GM18868 (cell line): ENCODE measurements at regions not wholly inside any gene's neighbourhood (a gene's known extent, or its start where the extent isn't known, plus 50 kb on each side); places are given as distances from the start of the nearest gene placed in this dataset.
"Not testable (repeated sequence)": the region's sequence is repeated elsewhere in the genome, so short reads cannot be mapped to it uniquely, and the experiment has no call there.

Source experiments
- ATAC-seq: cut with Tn5 transposase; IDR thresholded peaks from one replicate; pipeline ENCODE4 v1.9.1; 2021; ENCODE audit warnings: mild to moderate bottlenecking, moderate library complexity; ENCODE audit not compliant: unreplicated experiment

DNA sequence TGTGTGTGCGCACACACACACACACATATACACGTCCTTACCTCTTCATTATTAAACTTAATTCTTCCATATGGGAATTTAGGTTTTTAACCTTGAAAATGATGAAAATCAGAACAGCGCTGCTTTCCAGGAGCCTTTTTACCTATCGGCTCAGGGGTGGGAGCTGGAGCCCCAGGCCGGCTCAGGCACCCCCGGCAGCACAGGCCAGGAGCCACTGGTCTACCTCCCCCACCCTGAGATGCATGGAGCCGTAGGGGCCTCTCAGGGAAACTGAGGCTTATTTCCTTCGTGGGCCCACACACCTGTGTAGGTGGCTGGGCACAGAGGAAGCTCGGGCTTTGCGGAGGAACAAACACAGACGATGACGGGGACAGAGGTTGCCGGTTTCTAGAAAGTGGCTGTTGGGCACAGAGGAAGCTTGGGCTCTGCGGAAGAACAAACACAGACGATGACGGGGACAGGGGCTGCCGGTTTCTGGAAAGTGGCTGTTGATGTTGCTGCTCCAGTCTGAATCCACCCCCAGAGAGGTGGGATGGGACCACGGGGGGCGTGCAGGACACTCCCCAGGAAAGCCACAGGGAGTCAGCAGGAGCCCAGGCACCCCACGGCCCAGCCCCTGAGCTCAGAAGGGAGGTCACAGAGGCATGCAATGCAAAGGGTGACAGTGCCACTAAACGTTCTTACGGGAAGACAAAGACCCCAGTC is 149.4 kb downstream of the BRD1 start:
- no peak for ATAC-seq

DNA sequence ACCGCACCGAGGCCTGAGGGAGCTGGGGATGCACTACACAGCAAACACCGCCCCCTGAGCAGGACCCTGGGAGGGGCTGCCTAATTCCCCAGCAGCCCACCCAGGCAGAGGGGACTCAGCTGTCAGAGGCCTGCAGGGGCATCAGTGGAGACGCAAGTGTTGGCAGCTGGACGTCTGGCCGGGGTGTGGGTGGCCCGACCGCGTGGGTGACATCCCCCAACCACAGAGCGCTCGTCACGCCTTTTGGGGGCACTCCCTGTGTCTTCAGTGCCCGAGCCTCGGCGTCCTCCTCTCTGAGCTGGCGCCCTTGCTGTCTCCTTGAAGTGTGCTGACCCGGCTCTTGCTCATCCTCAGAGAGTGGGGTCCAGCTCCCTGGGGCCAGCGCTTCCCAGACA is 150.2 kb downstream of the BRD1 start:
- no peak for ATAC-seq

DNA sequence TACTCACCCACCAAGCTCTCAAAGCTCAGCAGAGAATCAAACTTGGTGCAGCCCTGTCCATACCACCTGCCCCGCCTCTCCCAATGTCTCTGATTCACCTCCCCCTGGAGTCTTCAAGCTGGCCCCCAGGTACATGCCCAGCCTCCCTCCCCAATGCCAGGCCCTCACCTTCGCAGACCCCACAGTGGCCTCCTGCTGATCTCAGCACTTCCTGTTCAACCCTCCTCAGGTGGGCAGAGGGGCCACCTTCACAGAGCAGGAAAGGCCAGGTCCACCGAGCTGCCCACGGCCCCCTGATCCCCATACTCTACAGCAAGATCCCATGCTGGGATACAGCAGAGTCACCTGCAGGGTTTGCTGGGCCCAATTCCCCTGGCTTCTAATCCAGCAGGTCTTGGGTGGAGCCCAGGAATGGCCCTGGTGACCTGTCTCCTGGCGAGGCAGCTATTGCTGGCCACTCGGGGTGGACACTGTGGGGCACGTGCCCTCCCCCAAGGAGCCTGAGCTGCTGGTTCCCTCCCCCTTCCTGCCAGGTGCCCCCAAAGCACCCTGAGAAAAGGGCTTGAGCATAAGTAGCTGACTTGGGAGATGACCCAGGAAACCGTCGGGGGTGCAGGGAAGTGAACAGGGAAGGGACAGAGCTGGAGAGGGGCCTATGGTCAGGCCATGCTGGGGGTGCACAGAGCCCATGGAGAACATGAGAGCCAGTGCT is 150.7 kb downstream of the BRD1 start:
- no peak for ATAC-seq

DNA sequence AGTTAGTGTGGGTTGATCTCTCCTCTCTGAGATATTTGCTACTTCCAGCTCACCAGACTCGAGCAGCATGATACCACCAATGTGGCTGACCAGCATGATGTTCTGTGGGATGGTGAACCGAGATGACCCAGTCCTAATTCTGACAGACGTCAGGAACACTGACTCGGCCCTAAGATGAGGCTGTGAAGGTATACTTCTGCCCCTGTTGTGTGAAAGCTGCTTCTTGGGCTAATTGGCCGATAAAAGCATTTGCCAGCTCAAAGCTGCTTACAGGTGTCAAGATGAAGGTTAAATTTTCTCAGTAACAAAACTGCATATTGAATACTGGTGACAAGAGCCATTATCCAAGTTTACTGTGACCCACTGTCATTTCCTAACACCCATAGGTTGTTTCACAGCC is 151.4 kb downstream of the BRD1 start:
- ATAC-seq, result no peak

DNA sequence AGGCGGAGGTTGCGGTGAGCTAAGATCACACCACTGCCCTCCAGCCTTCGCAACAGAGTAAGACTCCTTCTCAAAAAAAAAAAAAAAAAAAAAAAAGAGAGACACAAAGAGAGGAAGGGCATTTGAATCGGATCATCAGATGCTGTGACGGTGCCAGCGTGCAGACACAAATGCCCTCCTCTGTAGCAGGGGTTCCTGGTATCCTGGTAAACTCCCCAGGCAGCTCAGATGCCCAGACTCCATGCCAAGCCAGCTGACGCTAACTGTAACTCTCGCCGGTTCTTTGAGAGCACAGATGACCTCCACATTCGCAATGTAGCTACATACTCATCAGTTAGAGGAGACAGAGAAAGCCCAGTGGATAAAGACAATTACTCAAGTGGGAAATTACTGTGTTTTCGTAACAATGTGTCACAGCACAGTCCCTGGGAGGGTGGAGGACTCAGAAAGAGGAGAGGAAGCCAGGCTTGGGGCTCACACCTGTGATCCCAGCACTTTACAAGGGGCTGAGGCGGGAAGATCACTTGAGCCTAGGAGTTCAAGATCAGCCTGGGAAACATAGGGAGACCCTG is 153.1 kb downstream of the BRD1 start:
- ATAC-seq, result no peak

DNA sequence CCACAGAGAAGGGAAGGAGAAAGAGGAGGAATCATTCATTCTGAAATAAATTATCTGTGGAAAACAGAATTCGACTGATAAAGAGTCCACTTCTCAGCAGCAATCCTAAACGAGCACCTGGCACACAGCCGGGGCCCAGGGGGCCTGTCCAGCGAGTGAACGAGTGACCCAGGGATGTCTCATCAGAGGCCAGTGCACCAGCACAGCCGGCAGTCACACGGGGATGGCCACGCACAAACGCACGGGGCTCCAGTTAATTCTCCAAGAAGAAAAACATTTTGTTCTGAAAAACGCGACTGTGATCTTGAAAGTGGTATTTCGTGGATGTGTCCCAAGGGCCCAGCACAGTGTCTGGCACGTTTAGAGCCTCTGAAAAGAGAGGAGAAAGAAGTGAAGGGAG is 154.6 kb downstream of the BRD1 start:
- no peak for ATAC-seq

DNA sequence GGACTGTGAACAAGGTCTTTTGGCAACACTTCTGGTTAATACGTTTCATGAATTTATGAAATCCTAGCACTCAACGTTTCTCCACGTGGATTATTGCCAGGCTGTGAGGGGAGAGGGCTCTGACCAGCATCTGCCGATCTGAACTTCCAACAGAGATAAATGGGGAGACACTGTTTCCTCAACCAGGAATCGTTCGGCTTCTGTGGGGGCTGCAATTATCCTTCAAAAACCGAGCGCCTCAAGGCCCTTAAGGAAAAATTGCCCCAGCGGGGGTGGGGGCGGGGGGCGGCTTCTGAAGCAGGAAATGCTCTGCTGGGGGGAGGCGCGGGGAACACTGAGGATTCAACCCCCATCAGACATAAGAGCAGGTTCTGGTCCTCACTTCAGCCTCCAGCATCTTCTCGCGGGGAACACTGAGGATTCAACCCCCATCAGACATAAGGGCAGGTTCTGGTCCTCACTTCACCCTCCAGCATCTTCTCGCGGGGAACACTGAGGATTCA is 155.6 kb downstream of the BRD1 start:
- no peak for ATAC-seq

DNA sequence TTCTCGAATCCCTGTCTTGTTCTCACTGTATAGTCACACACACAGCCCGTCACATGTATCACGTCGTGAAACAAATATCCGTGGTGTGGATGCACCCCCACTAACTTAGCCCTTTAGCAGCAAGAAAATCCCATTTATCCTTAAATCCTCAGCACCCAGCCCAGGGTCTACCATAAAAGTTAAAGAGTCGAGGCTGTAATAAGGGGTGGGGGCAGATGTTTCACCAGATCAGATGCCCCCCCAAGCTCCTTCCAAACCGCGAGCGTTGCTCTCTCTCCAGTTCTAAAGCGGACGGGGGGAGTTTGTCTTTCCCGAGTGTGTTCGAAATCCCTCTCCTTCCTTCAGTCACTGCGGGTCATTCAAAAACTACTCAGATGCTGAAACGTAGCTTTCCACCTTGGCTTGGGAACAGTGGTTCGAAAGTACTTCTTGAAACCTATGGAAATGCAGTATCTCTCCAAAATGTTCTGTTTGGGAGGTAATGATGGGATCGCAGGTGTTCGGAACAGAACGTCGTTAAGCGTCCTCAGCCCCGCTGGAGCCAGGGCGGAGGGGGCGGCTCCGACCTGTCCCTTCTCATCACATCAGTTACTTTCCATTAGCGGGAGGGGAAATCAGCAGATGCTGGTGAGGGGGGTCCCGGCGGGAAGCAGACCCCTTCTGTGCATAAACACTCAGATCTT is 156.2 kb downstream of the BRD1 start:
- no peak for ATAC-seq

DNA sequence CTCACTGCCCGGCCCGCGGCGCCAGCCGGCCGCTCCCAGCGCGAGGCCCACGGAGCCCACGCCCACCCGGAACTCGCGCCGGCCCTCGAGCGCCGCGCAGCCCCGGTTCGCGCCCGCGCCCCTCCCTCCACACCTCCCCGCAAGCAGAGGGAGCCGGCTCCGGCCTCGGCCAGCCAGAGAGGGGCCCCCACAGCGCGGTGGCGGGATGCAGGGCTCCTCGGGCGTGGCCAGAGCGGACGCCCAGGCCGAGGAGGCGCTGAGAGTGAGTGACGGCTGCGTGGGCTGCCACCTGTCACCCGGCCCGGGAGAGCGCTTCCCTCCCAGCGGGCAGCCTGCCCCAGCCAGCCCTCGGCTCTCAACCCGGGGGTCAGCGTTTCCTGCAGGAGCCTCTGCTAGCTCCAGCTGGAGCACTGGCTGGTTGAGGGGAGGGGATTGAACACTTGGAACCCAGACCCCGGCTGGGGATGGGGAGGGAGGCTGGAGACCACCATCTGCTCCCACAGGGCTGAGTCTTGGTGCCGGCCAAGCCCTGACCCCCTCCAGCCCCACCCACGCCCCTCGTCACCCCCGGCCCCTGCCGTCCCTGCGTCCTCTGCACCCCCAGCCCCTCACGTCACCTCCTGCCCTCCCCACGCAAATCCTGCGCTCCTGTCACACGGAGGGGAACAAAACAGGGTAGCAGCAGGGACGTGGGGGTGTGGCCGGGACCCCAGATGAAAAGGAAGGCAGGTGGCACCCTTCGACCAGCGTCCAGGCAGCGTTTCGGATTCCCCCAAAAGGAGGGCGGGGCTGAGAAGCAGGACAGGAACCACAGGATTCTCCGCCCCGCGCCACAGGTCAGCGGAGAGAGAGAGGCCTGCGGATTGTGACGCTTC is 157.0 kb downstream of the BRD1 start:
- no peak for ATAC-seq

DNA sequence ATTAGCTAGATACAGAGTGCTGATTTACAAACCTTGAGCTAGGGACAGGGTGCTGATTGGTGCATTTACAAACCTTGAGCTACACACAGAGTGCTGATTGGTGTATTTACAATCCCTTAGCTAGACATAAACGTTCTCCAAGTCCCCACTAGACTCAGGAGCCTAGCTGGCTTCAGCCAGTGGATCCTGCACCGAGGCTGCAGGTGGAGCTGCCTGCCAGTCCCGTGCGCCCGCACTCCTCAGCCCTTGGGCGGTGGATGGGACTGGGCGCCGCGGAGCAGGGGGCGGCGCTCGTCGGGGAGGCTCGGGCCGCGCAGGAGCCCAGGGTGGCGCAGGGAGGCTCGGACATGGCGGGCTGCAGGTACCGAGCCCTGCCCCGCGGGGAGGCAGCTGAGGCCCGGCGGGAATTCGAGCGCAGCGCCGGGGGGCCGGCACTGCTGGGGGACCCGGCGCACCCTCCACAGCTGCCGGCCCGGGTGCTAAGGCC is 157.7 kb downstream of the BRD1 start:
- ATAC-seq, result not testable (repeated sequence)

DNA sequence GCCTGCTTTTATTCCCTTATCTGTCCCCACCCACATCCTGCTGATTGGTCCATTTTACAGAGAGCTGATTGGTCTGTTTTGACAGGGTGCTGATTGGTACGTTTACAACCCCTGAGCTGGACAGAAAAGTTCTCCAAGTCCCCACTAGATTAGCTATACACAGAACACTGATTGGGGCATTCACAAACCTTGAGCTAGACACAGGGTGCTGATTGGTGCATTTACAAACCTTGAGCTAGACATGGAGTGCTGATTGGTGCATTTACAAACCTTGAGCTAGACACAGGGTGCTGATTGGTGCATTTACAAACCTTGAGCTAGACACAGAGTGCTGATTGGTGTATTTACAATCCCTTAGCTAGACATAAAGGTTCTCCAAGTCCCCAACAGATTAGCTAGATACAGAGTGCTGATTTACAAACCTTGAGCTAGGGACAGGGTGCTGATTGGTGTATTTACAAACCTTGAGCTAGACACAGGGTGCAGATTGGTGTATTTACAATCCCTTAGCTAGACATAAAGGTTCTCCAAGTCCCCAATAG is 158.2 kb downstream of the BRD1 start:
- not testable (repeated sequence) for ATAC-seq

DNA sequence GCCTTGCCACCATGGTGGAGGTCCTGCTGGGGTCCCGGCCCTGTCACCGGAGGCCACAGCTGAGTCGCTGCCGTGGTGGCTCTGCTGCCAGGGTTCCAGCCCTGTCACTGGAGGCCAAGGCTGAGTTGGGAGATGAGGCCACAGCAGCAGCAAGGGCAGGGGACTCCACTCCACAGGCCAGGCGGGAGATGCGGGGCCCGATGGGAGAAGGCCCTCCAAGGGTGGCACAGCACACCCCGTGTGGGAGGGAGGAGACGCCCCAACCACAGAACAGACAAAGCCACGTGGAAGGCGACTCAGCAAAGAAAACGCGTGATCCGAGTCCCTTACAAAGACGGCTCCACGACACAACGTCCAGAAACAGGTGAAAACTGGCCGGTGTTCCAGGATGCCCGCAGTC is 159.3 kb downstream of the BRD1 start:
- no peak for ATAC-seq

DNA sequence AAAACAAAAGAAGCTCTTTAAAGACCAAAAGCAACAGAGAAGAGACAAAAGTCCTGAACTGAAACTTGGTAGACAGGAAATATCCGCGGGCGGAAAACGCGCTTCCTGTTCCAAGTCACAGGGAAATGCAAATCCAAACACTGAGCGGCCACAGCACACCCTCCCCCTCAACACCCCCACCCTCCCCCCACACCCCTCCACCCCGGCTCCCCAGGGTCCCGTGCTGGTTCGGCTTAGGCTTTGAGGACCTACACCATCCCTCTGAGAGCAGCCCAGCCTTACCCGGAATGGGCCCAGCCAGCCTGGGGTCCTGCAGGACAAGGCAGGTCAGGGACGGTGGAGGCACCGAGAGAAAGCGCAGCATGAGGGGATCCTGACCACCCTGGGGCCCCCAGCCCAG is 160.4 kb downstream of the BRD1 start:
- ATAC-seq, result no peak

DNA sequence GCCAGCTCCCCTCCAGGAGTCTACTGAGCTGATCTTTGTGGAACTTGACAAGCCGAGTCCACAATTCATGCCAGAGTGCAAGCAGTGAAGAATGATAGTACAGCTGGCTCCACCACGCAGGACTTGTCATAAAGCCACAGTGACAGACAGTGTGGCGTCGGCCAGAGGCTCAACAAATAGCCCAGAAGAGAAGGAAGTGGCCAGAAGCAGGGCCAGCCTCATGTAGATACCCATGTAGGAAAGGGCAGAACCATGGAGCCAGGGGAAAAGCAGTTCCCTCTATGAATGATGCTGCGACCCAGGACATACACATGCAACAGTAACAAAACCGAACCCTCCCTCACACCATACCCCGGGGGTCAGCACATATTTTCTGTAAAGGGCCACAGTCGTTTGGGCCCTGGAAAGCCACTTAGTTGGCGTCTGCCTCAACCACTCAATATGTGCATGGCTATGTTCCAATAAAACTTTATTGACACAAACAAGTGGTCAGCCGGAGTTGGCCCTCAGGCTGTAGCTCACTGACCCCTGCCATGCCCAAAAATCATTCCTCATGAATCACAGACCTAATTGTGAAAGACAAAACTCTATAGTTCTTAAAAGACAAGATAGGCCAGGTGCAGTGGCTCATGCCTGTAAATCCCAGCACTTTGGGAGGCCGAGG is 161.4 kb downstream of the BRD1 start:
- no peak for ATAC-seq

DNA sequence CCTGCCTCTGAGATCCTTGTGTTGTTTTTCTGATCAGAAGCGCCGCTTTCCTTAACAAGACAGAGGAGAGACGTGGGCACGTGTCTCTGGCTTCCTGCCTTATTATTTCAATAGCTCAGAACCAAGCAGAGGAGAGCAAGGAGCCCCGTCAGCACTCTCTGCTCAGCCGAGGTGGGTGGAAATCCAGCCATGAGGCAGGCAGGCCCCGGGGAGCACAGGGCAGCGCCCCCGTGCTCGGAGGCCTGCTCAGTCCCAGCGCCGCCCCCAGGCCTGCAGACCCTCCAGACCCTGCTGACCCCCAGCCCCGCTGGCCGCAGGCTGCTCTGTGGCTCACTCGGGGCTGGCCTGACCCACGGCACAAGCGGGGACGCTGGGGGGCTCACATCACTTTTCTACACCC is 162.8 kb downstream of the BRD1 start:
- ATAC-seq, result no peak

DNA sequence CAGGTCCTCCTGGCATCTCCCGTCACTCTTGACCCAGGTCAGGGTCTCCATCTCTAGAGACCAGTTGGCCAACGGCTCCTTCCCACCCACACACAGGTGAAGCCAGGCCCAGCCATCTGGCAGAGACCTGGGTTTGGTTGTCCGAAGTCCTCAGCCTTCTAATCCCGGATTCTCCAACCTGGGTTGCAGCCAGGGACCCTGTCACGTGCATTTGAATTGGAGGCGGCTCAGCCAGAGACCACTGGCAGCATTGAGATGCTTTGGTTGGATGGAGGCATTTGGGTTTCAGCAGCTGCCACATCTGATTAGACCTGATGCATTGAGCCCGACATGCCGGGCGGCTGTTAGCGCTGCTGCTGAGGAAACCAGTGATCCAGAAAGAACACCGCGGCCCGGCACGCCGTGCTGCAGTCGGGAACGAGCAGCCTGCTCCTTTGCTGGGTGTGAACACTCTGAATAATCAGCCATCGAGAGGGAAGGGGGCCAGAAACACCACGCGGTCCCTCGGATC is 163.2 kb downstream of the BRD1 start:
- ATAC-seq, result no peak

DNA sequence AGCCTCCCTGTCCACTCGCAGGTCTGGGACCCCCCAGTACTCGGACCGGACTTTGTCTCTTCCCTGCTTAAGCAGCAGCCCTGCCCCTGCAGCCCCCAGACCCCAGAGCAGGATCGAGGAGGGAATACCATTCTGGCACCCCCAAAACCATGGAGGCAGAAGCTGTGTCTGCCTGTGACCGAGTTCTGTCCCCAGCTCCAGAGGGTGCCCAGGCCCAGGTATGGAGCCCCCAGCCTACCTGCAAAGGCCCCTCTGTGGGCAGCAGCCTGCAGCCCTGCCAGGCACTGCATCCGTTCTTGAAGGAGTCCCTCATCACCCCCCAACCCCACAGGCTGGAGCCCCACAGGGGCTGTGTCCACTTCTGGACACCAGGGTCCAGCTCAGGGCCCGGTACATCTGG is 163.8 kb downstream of the BRD1 start:
- no peak for ATAC-seq

DNA sequence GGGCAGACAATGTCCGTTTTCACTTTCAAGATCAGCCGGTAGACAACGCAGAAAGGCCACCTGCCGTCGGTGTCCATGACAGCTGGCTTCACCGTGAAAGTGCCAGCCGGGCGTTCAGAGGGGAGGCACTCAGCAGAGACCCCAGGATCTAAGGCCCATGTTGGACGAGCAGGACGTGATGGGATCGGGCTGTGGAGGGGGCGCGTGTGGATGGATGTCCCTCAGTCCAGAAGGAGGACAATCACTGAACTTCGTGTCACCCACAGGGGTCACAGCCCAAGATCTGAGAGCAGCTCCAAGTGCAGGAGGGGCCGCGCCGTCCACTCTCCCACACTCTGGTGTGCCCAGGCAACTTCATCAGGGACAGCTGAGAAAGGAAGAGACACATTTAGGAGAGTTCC is 164.4 kb downstream of the BRD1 start:
- no peak for ATAC-seq

DNA sequence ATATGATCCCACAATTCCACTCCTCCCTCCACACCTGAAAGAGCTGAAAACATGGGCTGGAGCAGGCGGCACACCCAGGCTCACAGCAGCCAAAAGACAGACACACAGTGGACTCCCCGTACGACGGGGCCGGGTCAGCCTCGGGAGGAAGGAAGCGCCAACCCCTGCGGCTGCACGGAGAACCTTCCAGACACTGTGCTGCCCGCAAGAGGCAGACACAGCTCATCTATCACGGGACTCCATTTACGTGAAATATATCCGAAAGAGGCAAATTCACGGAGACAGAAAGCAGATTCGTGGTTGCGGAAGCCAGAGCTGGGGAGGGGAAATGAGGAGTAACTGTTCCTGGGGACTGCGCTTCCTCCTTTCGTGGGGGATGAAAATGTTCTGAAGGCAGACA is 165.0 kb downstream of the BRD1 start:
- no peak for ATAC-seq
